ENCODE measurements at regions not wholly inside any gene's neighbourhood (a gene's known extent, or its start where the extent isn't known, plus 50 kb on each side); places are given as distances from the start of the nearest gene placed in this dataset.

- H2AFZ ChIP-seq (ENCODE audit: low read length) = no peak overlapping the region
- H3K4me3 ChIP-seq (ENCODE audit: low read length, poor library complexity, severe bottlenecking) = no peak overlapping the region
- H4K20me1 ChIP-seq (ENCODE audit: insufficient read depth, low read length, poor library complexity, severe bottlenecking) = no peaks in the 10 kb centered on the region
- no peaks in the 10 kb centered on the region for H3K9me3 ChIP-seq (ENCODE audit: insufficient read depth, low read depth, low read length)
- H3K79me2 ChIP-seq (ENCODE audit: insufficient read depth, low read length) = no peaks in the 10 kb centered on the region
- no peak overlapping the region for H3K9ac ChIP-seq (ENCODE audit: low read depth, low read length, poor library complexity, severe bottlenecking)
- no peaks in the 10 kb centered on the region for H3K4me1 ChIP-seq (ENCODE audit: insufficient read depth, low read length, poor library complexity, severe bottlenecking)
- no peaks in the 10 kb centered on the region for H3K36me3 ChIP-seq (ENCODE audit: insufficient read depth, low read length)
- H3K27me3 ChIP-seq (ENCODE audit: insufficient read depth, low read length, poor library complexity, severe bottlenecking) = no peaks in the 10 kb centered on the region
- no peak overlapping the region for H3K4me2 ChIP-seq (ENCODE audit: low read depth, low read length, poor library complexity, severe bottlenecking)
- no peaks in the 10 kb centered on the region for H3F3A ChIP-seq (ENCODE audit: low read depth)
- TF ChIP-seq EZH2phosphoT487 (IDR thresholded peaks at IDR 0.05; ENCODE audit: borderline replicate concordance) = no peak
- TF ChIP-seq CTCF (conservative IDR thresholded peaks at IDR 0.05; ENCODE audit: low read length) = no peak
- H3K9me2 ChIP-seq (replicated peaks; ENCODE audit: low read depth, low read length) = no peaks in the 10 kb centered on the region
These were observed 104.0 kb upstream of the ZNF678 start for GRCh38 chr1:227459326-227459841.

GRCh38 chr1:227454686-227455085 is 108.7 kb upstream of the ZNF678 start:
- TF ChIP-seq EZH2phosphoT487 (IDR thresholded peaks at IDR 0.05; ENCODE audit: borderline replicate concordance) = no peak
- no peak for TF ChIP-seq CTCF (conservative IDR thresholded peaks at IDR 0.05; ENCODE audit: low read length)
- H3F3A ChIP-seq (ENCODE audit: low read depth) = no peaks in the 10 kb centered on the region
- no peaks in the 10 kb centered on the region for H3K4me1 ChIP-seq (ENCODE audit: insufficient read depth, low read length, poor library complexity, severe bottlenecking)
- H3K4me2 ChIP-seq (ENCODE audit: low read depth, low read length, poor library complexity, severe bottlenecking) = no peak overlapping the region
- H3K27me3 ChIP-seq (ENCODE audit: insufficient read depth, low read length, poor library complexity, severe bottlenecking) = no peaks in the 10 kb centered on the region
- no peak overlapping the region for H3K9ac ChIP-seq (ENCODE audit: low read depth, low read length, poor library complexity, severe bottlenecking)
- no peaks in the 10 kb centered on the region for H3K9me3 ChIP-seq (ENCODE audit: insufficient read depth, low read depth, low read length)
- H3K4me3 ChIP-seq (ENCODE audit: low read length, poor library complexity, severe bottlenecking) = no peak overlapping the region
- H3K9me2 ChIP-seq (replicated peaks; ENCODE audit: low read depth, low read length) = no peaks in the 10 kb centered on the region
- H3K36me3 ChIP-seq (ENCODE audit: insufficient read depth, low read length) = no peaks in the 10 kb centered on the region
- H2AFZ ChIP-seq (ENCODE audit: low read length) = no peak overlapping the region
- H4K20me1 ChIP-seq (ENCODE audit: insufficient read depth, low read length, poor library complexity, severe bottlenecking) = no peaks in the 10 kb centered on the region
- no peaks in the 10 kb centered on the region for H3K79me2 ChIP-seq (ENCODE audit: insufficient read depth, low read length)

GRCh38 chr1:227453631-227454355 is 109.6 kb upstream of the ZNF678 start:
- Histone ChIP-seq H2AFZ (ENCODE audit: low read length) (no peak overlapping the region), H3K9me3 (ENCODE audit: insufficient read depth, low read depth, low read length) (no peaks in the 10 kb centered on the region), H3F3A (ENCODE audit: low read depth) (no peaks in the 10 kb centered on the region), H3K9ac (ENCODE audit: low read depth, low read length, poor library complexity, severe bottlenecking) (no peak overlapping the region), H3K36me3 (ENCODE audit: insufficient read depth, low read length) (no peaks in the 10 kb centered on the region), H3K27me3 (ENCODE audit: insufficient read depth, low read length, poor library complexity, severe bottlenecking) (no peaks in the 10 kb centered on the region), H3K79me2 (ENCODE audit: insufficient read depth, low read length) (no peaks in the 10 kb centered on the region), H3K4me3 (ENCODE audit: low read length, poor library complexity, severe bottlenecking) (no peak overlapping the region), H3K9me2 (replicated peaks; ENCODE audit: low read depth, low read length) (no peaks in the 10 kb centered on the region), H3K4me2 (ENCODE audit: low read depth, low read length, poor library complexity, severe bottlenecking) (no peak overlapping the region), H3K4me1 (ENCODE audit: insufficient read depth, low read length, poor library complexity, severe bottlenecking) (no peaks in the 10 kb centered on the region), H4K20me1 (ENCODE audit: insufficient read depth, low read length, poor library complexity, severe bottlenecking) (no peaks in the 10 kb centered on the region)
- no peak for TF ChIP-seq CTCF (conservative IDR thresholded peaks at IDR 0.05; ENCODE audit: low read length)

Measured in Loucy (cell line).